Gastroesophageal sphincter (tissue), 3 donors: ENCODE measurements at regions not wholly inside any gene's neighbourhood (a gene's known extent, or its start where the extent isn't known, plus 50 kb on each side); places are given as distances from the start of the nearest gene placed in this dataset.
"Not testable (repeated sequence)": the region's sequence is repeated elsewhere in the genome, so short reads cannot be mapped to it uniquely, and the experiment has no call there.

Experiments
- EP300 ChIP-seq: sonication (generic); formaldehyde crosslinking; IDR thresholded peaks from one replicate; pipeline ENCODE4 v1.6.1; 2017; ENCODE audit warnings: antibody characterized with exemption, mild to moderate bottlenecking
- POLR2A ChIP-seq, 2 donors: fragments of 450-650 bp; IDR thresholded peaks; one replicate each; pipeline ENCODE4 v1.6.1; 2017; ENCODE audit warnings: antibody characterized with exemption in 2 of 2, mild to moderate bottlenecking in 2 of 2, moderate library complexity in 1 of 2
- TF ChIP-seq, protein P1 (sequence below), 4 experiments: fragments of 200-600 bp in 2 of 4; fragments of 450-650 bp in 2 of 4; sonication (generic) in 1 of 4; IDR thresholded peaks; one replicate each; pipeline ENCODE4 v1.5.1; 2017 to 2019; ENCODE audit warnings: antibody characterized with exemption in 4 of 4, mild to moderate bottlenecking in 2 of 4, moderate library complexity in 2 of 4

DNA sequence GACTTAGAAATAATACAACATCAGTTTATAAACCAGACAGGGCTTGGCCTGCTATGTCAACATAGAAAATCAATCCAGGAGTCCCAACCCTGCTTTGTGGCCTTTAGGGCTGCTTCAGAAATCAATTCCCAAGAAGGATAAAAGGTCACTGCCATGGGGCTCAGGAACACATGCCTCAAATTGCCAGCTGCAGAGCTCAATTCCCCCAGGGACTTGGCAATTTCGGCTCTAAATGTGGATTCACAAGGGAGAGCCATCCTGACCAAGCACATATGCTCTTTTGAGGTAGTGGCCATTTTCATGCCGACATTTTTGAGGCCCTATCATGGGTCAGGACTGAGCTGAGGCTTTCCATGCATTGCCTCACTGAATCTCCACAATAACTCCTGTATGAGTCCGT, 97.5 kb downstream of the SPDYE17 start:
- TF ChIP-seq EP300; POLR2A (IDR thresholded peaks at IDR 0.05): not testable (repeated sequence)
- TF ChIP-seq, protein P1, sequence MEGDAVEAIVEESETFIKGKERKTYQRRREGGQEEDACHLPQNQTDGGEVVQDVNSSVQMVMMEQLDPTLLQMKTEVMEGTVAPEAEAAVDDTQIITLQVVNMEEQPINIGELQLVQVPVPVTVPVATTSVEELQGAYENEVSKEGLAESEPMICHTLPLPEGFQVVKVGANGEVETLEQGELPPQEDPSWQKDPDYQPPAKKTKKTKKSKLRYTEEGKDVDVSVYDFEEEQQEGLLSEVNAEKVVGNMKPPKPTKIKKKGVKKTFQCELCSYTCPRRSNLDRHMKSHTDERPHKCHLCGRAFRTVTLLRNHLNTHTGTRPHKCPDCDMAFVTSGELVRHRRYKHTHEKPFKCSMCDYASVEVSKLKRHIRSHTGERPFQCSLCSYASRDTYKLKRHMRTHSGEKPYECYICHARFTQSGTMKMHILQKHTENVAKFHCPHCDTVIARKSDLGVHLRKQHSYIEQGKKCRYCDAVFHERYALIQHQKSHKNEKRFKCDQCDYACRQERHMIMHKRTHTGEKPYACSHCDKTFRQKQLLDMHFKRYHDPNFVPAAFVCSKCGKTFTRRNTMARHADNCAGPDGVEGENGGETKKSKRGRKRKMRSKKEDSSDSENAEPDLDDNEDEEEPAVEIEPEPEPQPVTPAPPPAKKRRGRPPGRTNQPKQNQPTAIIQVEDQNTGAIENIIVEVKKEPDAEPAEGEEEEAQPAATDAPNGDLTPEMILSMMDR (IDR thresholded peaks at IDR 0.05) = not testable (repeated sequence)
